ENCODE measurements at regions not wholly inside any gene's neighbourhood (a gene's known extent, or its start where the extent isn't known, plus 50 kb on each side); places are given as distances from the start of the nearest gene placed in this dataset.

- TF ChIP-seq GATA3 (IDR thresholded peaks at IDR 0.05; ENCODE audit: low read depth, low read length) (no peak), GATA2 (IDR thresholded peaks at IDR 0.05; ENCODE audit: low read depth, low read length) (no peak)
Observed at GRCh38 chr22:48356731-48357130, 1470.9 kb downstream of the BRD1 start.
